ENCODE measurements at regions not wholly inside any gene's neighbourhood (a gene's known extent, or its start where the extent isn't known, plus 50 kb on each side); places are given as distances from the start of the nearest gene placed in this dataset.

GRCh38 chr3:177810162-177810623 is 612.9 kb upstream of the TBL1XR1 start:
- H4K20me1 ChIP-seq (ENCODE audit: control insufficient read depth, insufficient read depth, low read depth, low read length): no peaks in the 10 kb centered on the region
- no peak for TF ChIP-seq EZH2phosphoT487 (IDR thresholded peaks at IDR 0.05; ENCODE audit: borderline replicate concordance, low read length)
- no peak for TF ChIP-seq CTCF (IDR thresholded peaks at IDR 0.05; ENCODE audit: low read depth, low read length, poor library complexity, severe bottlenecking)
- H3K4me2 ChIP-seq (ENCODE audit: low read length): no peak overlapping the region
- H3K9me2 ChIP-seq (replicated peaks; ENCODE audit: control insufficient read depth, low read length): no peaks in the 10 kb centered on the region
- H3F3A ChIP-seq (ENCODE audit: control insufficient read depth, insufficient read depth): peaks cover 4% of the 10 kb centered on the region; the same call in 1 of the 2 replicates
- H3K9me3 ChIP-seq (ENCODE audit: control insufficient read depth, insufficient read depth, low read length): peaks cover 2% of the 10 kb centered on the region; the same call in 1 of the 2 replicates
- no peaks in the 10 kb centered on the region for H3K36me3 ChIP-seq (ENCODE audit: control insufficient read depth, low read length)
- H3K79me2 ChIP-seq (ENCODE audit: control insufficient read depth, low read length): no peaks in the 10 kb centered on the region
- no peak overlapping the region for H3K27ac ChIP-seq (ENCODE audit: low read depth, low read length)
- H3K27me3 ChIP-seq (ENCODE audit: control insufficient read depth, low read length): no peaks in the 10 kb centered on the region
- peaks cover 18% of the 10 kb centered on the region for H3K4me1 ChIP-seq (ENCODE audit: control insufficient read depth, low read length)
- no peak overlapping the region for H3K4me3 ChIP-seq (ENCODE audit: low read length)

- H3K27ac ChIP-seq (ENCODE audit: low read depth, low read length): no peak overlapping the region
- H3K9me2 ChIP-seq (replicated peaks; ENCODE audit: control insufficient read depth, low read length): no peaks in the 10 kb centered on the region
- TF ChIP-seq CTCF (IDR thresholded peaks at IDR 0.05; ENCODE audit: low read depth, low read length, poor library complexity, severe bottlenecking) (no peak), EZH2phosphoT487 (IDR thresholded peaks at IDR 0.05; ENCODE audit: borderline replicate concordance, low read length) (no peak)
- no peak overlapping the region for H3K4me3 ChIP-seq (ENCODE audit: low read length)
- peaks cover 18% of the 10 kb centered on the region for H3K4me1 ChIP-seq (ENCODE audit: control insufficient read depth, low read length)
- H3K9me3 ChIP-seq (ENCODE audit: control insufficient read depth, insufficient read depth, low read length): peaks cover 2% of the 10 kb centered on the region; the same call in 1 of the 2 replicates
- H3F3A ChIP-seq (ENCODE audit: control insufficient read depth, insufficient read depth): peaks cover 4% of the 10 kb centered on the region; the same call in 1 of the 2 replicates
- no peaks in the 10 kb centered on the region for H3K27me3 ChIP-seq (ENCODE audit: control insufficient read depth, low read length)
- H4K20me1 ChIP-seq (ENCODE audit: control insufficient read depth, insufficient read depth, low read depth, low read length): no peaks in the 10 kb centered on the region
- H3K4me2 ChIP-seq (ENCODE audit: low read length): peak overlapping the region; percentile 24
- no peaks in the 10 kb centered on the region for H3K36me3 ChIP-seq (ENCODE audit: control insufficient read depth, low read length)
- H3K79me2 ChIP-seq (ENCODE audit: control insufficient read depth, low read length): no peaks in the 10 kb centered on the region
These were observed 613.8 kb upstream of the TBL1XR1 start for GRCh38 chr3:177811112-177811511.

GRCh38 chr3:177811835-177812234 is 614.6 kb upstream of the TBL1XR1 start:
- no peaks in the 10 kb centered on the region for H4K20me1 ChIP-seq (ENCODE audit: control insufficient read depth, insufficient read depth, low read depth, low read length)
- H3K4me1 ChIP-seq (ENCODE audit: control insufficient read depth, low read length): peaks cover 18% of the 10 kb centered on the region
- H3K36me3 ChIP-seq (ENCODE audit: control insufficient read depth, low read length): no peaks in the 10 kb centered on the region
- H3K27me3 ChIP-seq (ENCODE audit: control insufficient read depth, low read length): no peaks in the 10 kb centered on the region
- H3K79me2 ChIP-seq (ENCODE audit: control insufficient read depth, low read length): no peaks in the 10 kb centered on the region
- TF ChIP-seq CTCF (IDR thresholded peaks at IDR 0.05; ENCODE audit: low read depth, low read length, poor library complexity, severe bottlenecking) (no peak), EZH2phosphoT487 (IDR thresholded peaks at IDR 0.05; ENCODE audit: borderline replicate concordance, low read length) (no peak)
- H3K9me3 ChIP-seq (ENCODE audit: control insufficient read depth, insufficient read depth, low read length): peaks cover 2% of the 10 kb centered on the region; the same call in 1 of the 2 replicates
- H3K9me2 ChIP-seq (replicated peaks; ENCODE audit: control insufficient read depth, low read length): no peaks in the 10 kb centered on the region
- peaks cover 4% of the 10 kb centered on the region; the same call in 1 of the 2 replicates for H3F3A ChIP-seq (ENCODE audit: control insufficient read depth, insufficient read depth)
- no peak overlapping the region for H3K4me2 ChIP-seq (ENCODE audit: low read length)
- H3K4me3 ChIP-seq (ENCODE audit: low read length): no peak overlapping the region
- H3K27ac ChIP-seq (ENCODE audit: low read depth, low read length): no peak overlapping the region
